Esophagus squamous epithelium (tissue), 5 donors: ENCODE measurements at regions not wholly inside any gene's neighbourhood (a gene's known extent, or its start where the extent isn't known, plus 50 kb on each side); places are given as distances from the start of the nearest gene placed in this dataset.

Source experiments
- DNase-seq: peaks from one replicate; lab custom pipeline; 2025; lab: John Stamatoyannopoulos, UW
- H3K27ac ChIP-seq, 4 donors: fragments of 200-600 bp; sonication (generic); one replicate each; pipeline ENCODE4 v1.5.1; 2016 to 2019; ENCODE audit warnings: mild to moderate bottlenecking in 1 of 4
- H3K27me3 ChIP-seq, 4 donors: fragments of 200-600 bp; sonication (generic); 1 replicate in 3 of 4; 2 replicates in 1 of 4; pipeline versions ENCODE4 v1.5.1 to v1.6.0; 2017 to 2021; ENCODE audit warnings: antibody characterized with exemption in 1 of 4
- H3K36me3 ChIP-seq, 3 donors: fragments of 200-600 bp; sonication (generic); one replicate each; pipeline ENCODE4 v1.5.1; 2016 to 2019
- H3K4me1 ChIP-seq, 3 donors: fragments of 200-600 bp; sonication (generic); one replicate each; pipeline ENCODE4 v1.5.1; 2017 to 2019
- H3K4me3 ChIP-seq, 4 donors: fragments of 200-600 bp; sonication (generic); 1 replicate in 3 of 4; 2 replicates in 1 of 4; pipeline ENCODE4 v1.5.1; 2016 to 2019; ENCODE audit warnings: mild to moderate bottlenecking in 2 of 4, moderate library complexity in 1 of 4
- H3K9me3 ChIP-seq, 3 donors: fragments of 200-600 bp; sonication (generic); one replicate each; pipeline ENCODE4 v1.5.1; 2016 to 2019
- CTCF ChIP-seq, 6 experiments: fragments of 450-650 bp in 4 of 6; fragments of 200-600 bp in 2 of 6; sonication (generic) in 2 of 6; IDR thresholded peaks; one replicate each; pipeline ENCODE4 v1.5.1; 2016 to 2019; ENCODE audit warnings: antibody characterized with exemption in 6 of 6, mild to moderate bottlenecking in 4 of 6, moderate library complexity in 4 of 6
- POLR2A ChIP-seq, 4 donors: fragments of 450-650 bp; IDR thresholded peaks; one replicate each; pipeline ENCODE4 v1.6.1; 2017; ENCODE audit warnings: antibody characterized with exemption in 4 of 4, mild to moderate bottlenecking in 4 of 4, moderate library complexity in 3 of 4
- WGBS, 2 donors: methylation state at CpG; one replicate each; pipeline ENCODE4 v1.1.5; 2018; 5-methylcytosine and 5-hydroxymethylcytosine counted together
- intact Hi-C: fragments of 100-400 bp; cut with DNase I; formaldehyde crosslinking; loops from one replicate; pipeline ENCODE4 v1.15.0; 2022
- donor health status: DM: yes; HTN: yes; CAD: no.

GRCh38 chr6:14933183-14933544, 312.7 kb upstream of the JARID2 start:
- Histone ChIP-seq H3K27me3 (no peaks in the 10 kb centered on the region), H3K4me1 (peaks cover 0 to 21% (median 0%) of the 10 kb centered on the region in 3 donors), H3K36me3 (no peaks in the 10 kb centered on the region), H3K9me3 (no peaks in the 10 kb centered on the region), H3K27ac (no peak overlapping the region), H3K4me3 (no peak overlapping the region)
- WGBS, 2 donors, result 68 to 87% methylated on average over 3 to 4 of the region's 4 CpGs
- TF ChIP-seq POLR2A (IDR thresholded peaks at IDR 0.05) (no peak), CTCF (IDR thresholded peaks at IDR 0.05) (no peak)
- intact Hi-C loops, result no loop called here
- DNase-seq, result no peak

- Histone ChIP-seq H3K4me1 (peaks cover 0 to 21% (median 0%) of the 10 kb centered on the region in 3 donors), H3K9me3 (no peaks in the 10 kb centered on the region), H3K4me3 (no peak overlapping the region), H3K27me3 (no peaks in the 10 kb centered on the region), H3K36me3 (no peaks in the 10 kb centered on the region), H3K27ac (no peak overlapping the region)
- no peak for TF ChIP-seq CTCF (IDR thresholded peaks at IDR 0.05)
- TF ChIP-seq POLR2A (IDR thresholded peaks at IDR 0.05), result no peak
- DNase-seq, result no peak
- WGBS, 2 donors, result 83 to 100% methylated on average over 1 of the region's 1 CpG
- intact Hi-C loops, result no loop called here
Observed at GRCh38 chr6:14934013-14934412, 311.9 kb upstream of the JARID2 start.

GRCh38 chr6:14934844-14935243, 311.0 kb upstream of the JARID2 start:
- WGBS, 2 donors, result 69 to 71% methylated on average over 4 of the region's 4 CpGs
- no peak for TF ChIP-seq POLR2A (IDR thresholded peaks at IDR 0.05)
- no peak for TF ChIP-seq CTCF (IDR thresholded peaks at IDR 0.05)
- Histone ChIP-seq H3K27ac (no peak overlapping the region), H3K4me3 (no peak overlapping the region), H3K36me3 (no peaks in the 10 kb centered on the region), H3K9me3 (no peaks in the 10 kb centered on the region), H3K4me1 (peaks cover 0 to 20% (median 0%) of the 10 kb centered on the region in 3 donors), H3K27me3 (no peaks in the 10 kb centered on the region)
- intact Hi-C loops, result no loop called here
- no peak for DNase-seq

GRCh38 chr6:14936861-14937260, 309.0 kb upstream of the JARID2 start:
- peaks cover 0 to 12% (median 0%) of the 10 kb centered on the region in 3 donors for H3K4me1 ChIP-seq
- no peak for DNase-seq
- H3K27ac ChIP-seq, result no peak overlapping the region
- intact Hi-C loops, result no loop called here
- WGBS, 2 donors, result 81 to 86% methylated on average over 2 of the region's 2 CpGs
- H3K36me3 ChIP-seq, result no peaks in the 10 kb centered on the region
- H3K4me3 ChIP-seq, result no peak overlapping the region
- no peaks in the 10 kb centered on the region for H3K9me3 ChIP-seq
- no peaks in the 10 kb centered on the region for H3K27me3 ChIP-seq
- TF ChIP-seq CTCF (IDR thresholded peaks at IDR 0.05), result no peak
- no peak for TF ChIP-seq POLR2A (IDR thresholded peaks at IDR 0.05)

GRCh38 chr6:14943116-14943515, 302.8 kb upstream of the JARID2 start:
- TF ChIP-seq POLR2A (IDR thresholded peaks at IDR 0.05), result no peak
- no peak for TF ChIP-seq CTCF (IDR thresholded peaks at IDR 0.05)
- Histone ChIP-seq H3K4me1 (no peaks in the 10 kb centered on the region), H3K27me3 (no peaks in the 10 kb centered on the region), H3K9me3 (no peaks in the 10 kb centered on the region), H3K27ac (no peak overlapping the region), H3K36me3 (no peaks in the 10 kb centered on the region), H3K4me3 (no peak overlapping the region)
- DNase-seq, result no peak
- 85 to 86% methylated on average over 3 of the region's 3 CpGs for WGBS, 2 donors
- intact Hi-C loops, result no loop called here
